ENCODE measurements at regions not wholly inside any gene's neighbourhood (a gene's known extent, or its start where the extent isn't known, plus 50 kb on each side); places are given as distances from the start of the nearest gene placed in this dataset.
"Not testable (repeated sequence)": the region's sequence is repeated elsewhere in the genome, so short reads cannot be mapped to it uniquely, and the experiment has no call there.

- not testable (repeated sequence) for TF ChIP-seq CTCF (conservative IDR thresholded peaks at IDR 0.05; ENCODE audit: low read length); EZH2phosphoT487 (IDR thresholded peaks at IDR 0.05; ENCODE audit: borderline replicate concordance, low read depth, low read length)
Observed at GRCh38 chr12:20093190-20093810, 275.0 kb upstream of the PDE3A start.
